Activated T-helper 2 cell treated with anti-CD3 and anti-CD28 coated beads, Interferon-gamma antibody, Interleukin-2, Interleukin-4, amounts not matched to agents 10 μg/mL and 5 μg/mL and 100 μg/mL, durations not matched to agents 14 hours and 24 hours and 36 hours (primary cell): ENCODE measurements at regions not wholly inside any gene's neighbourhood (a gene's known extent, or its start where the extent isn't known, plus 50 kb on each side); places are given as distances from the start of the nearest gene placed in this dataset.

Source experiments
- DNase-seq: peaks from one replicate; pipeline ENCODE4 v3.0.0; 2021; ENCODE audit warnings: low spot score
- H3K27ac Mint-ChIP-seq: one replicate; pipeline ENCODE4 v1.8.0; 2021; ENCODE audit warnings: mixed read lengths
- H3K27me3 Mint-ChIP-seq: one replicate; pipeline ENCODE4 v1.8.0; 2021; ENCODE audit warnings: low read depth, mixed read lengths
- H3K36me3 Mint-ChIP-seq: one replicate; pipeline ENCODE4 v1.8.0; 2021; ENCODE audit warnings: low read depth, mixed read lengths
- H3K4me1 Mint-ChIP-seq: one replicate; pipeline ENCODE4 v1.8.0; 2021; ENCODE audit warnings: low read depth, mixed read lengths
- H3K4me3 Mint-ChIP-seq: one replicate; pipeline ENCODE4 v1.8.0; 2021; ENCODE audit warnings: low read depth, mild to moderate bottlenecking, moderate library complexity, mixed read lengths
- H3K9me3 Mint-ChIP-seq: one replicate; pipeline ENCODE4 v1.8.0; 2021; ENCODE audit warnings: mixed read lengths
- intact Hi-C: fragments of 100-400 bp; cut with micrococcal nuclease; formaldehyde crosslinking; loops from one replicate; pipeline ENCODE4 v1.15.1; 2023

GRCh38 chr4:98747393-98748091 lies 89.1 kb upstream of the TSPAN5 start:
- no peaks in the 10 kb centered on the region for H3K9me3 Mint-ChIP-seq
- intact Hi-C loops: no loop called here

GRCh38 chr4:98746936-98747335 lies 88.5 kb upstream of the TSPAN5 start:
- H3K27ac Mint-ChIP-seq: no peak overlapping the region
- H3K36me3 Mint-ChIP-seq: no peaks in the 10 kb centered on the region
- no peaks in the 10 kb centered on the region for H3K27me3 Mint-ChIP-seq
- H3K9me3 Mint-ChIP-seq: no peaks in the 10 kb centered on the region
- intact Hi-C loops: no loop called here
- DNase-seq: no peak
- H3K4me3 Mint-ChIP-seq: no peak overlapping the region
- peaks cover 6% of the 10 kb centered on the region for H3K4me1 Mint-ChIP-seq

More at GRCh38 chr4:98747393-98748091, 89.1 kb upstream of the TSPAN5 start:
- no peaks in the 10 kb centered on the region for H3K36me3 Mint-ChIP-seq
- no peak for DNase-seq
- no peak overlapping the region for H3K27ac Mint-ChIP-seq
- no peaks in the 10 kb centered on the region for H3K27me3 Mint-ChIP-seq
- no peak overlapping the region for H3K4me3 Mint-ChIP-seq
- peaks cover 6% of the 10 kb centered on the region for H3K4me1 Mint-ChIP-seq

- intact Hi-C loops: no loop called here
- Mint-ChIP-seq H3K4me1 (peaks cover 6% of the 10 kb centered on the region), H3K4me3 (no peak overlapping the region), H3K36me3 (no peaks in the 10 kb centered on the region), H3K9me3 (no peaks in the 10 kb centered on the region), H3K27ac (no peak overlapping the region), H3K27me3 (no peaks in the 10 kb centered on the region)
- no peak for DNase-seq
These were observed 88.1 kb upstream of the TSPAN5 start for GRCh38 chr4:98746530-98746929.

GRCh38 chr4:98745366-98745765 lies 87.0 kb upstream of the TSPAN5 start:
- no peak for DNase-seq
- no peaks in the 10 kb centered on the region for H3K9me3 Mint-ChIP-seq
- no peaks in the 10 kb centered on the region for H3K27me3 Mint-ChIP-seq
- no peaks in the 10 kb centered on the region for H3K36me3 Mint-ChIP-seq
- H3K4me3 Mint-ChIP-seq: no peak overlapping the region
- no peak overlapping the region for H3K27ac Mint-ChIP-seq
- H3K4me1 Mint-ChIP-seq: peaks cover 6% of the 10 kb centered on the region
- intact Hi-C loops: no loop called here

GRCh38 chr4:98744372-98745150 lies 86.2 kb upstream of the TSPAN5 start:
- no peaks in the 10 kb centered on the region for H3K9me3 Mint-ChIP-seq
- no peaks in the 10 kb centered on the region for H3K27me3 Mint-ChIP-seq
- no peak overlapping the region for H3K4me3 Mint-ChIP-seq
- peaks cover 6% of the 10 kb centered on the region for H3K4me1 Mint-ChIP-seq
- intact Hi-C loops: no loop called here
- no peaks in the 10 kb centered on the region for H3K36me3 Mint-ChIP-seq
- no peak for DNase-seq
- no peak overlapping the region for H3K27ac Mint-ChIP-seq

- H3K4me3 Mint-ChIP-seq: no peak overlapping the region
- peaks cover 8% of the 10 kb centered on the region for H3K4me1 Mint-ChIP-seq
- peaks cover 17% of the 10 kb centered on the region for H3K9me3 Mint-ChIP-seq
- intact Hi-C loops: no loop called here
- no peak for DNase-seq
- H3K36me3 Mint-ChIP-seq: no peaks in the 10 kb centered on the region
- no peak overlapping the region for H3K27ac Mint-ChIP-seq
- no peaks in the 10 kb centered on the region for H3K27me3 Mint-ChIP-seq
These were observed 83.5 kb upstream of the TSPAN5 start for GRCh38 chr4:98741952-98742351.

GRCh38 chr4:98739751-98740150 lies 81.3 kb upstream of the TSPAN5 start:
- H3K27ac Mint-ChIP-seq: no peak overlapping the region
- intact Hi-C loops: no loop called here

GRCh38 chr4:98733601-98734000 lies 75.2 kb upstream of the TSPAN5 start:
- Mint-ChIP-seq H3K36me3 (no peaks in the 10 kb centered on the region), H3K9me3 (peaks cover 20% of the 10 kb centered on the region), H3K27me3 (no peaks in the 10 kb centered on the region), H3K4me1 (peaks cover under 1% of the 10 kb centered on the region), H3K4me3 (no peak overlapping the region), H3K27ac (no peak overlapping the region)
- no peak for DNase-seq
- intact Hi-C loops: no loop called here

More at GRCh38 chr4:98739751-98740150, 81.3 kb upstream of the TSPAN5 start:
- Mint-ChIP-seq H3K9me3 (peaks cover 22% of the 10 kb centered on the region), H3K27me3 (no peaks in the 10 kb centered on the region), H3K4me1 (peaks cover 2% of the 10 kb centered on the region), H3K4me3 (no peak overlapping the region), H3K36me3 (no peaks in the 10 kb centered on the region)
- no peak for DNase-seq

GRCh38 chr4:98728871-98729270 lies 70.5 kb upstream of the TSPAN5 start:
- Mint-ChIP-seq H3K9me3 (peaks cover 25% of the 10 kb centered on the region), H3K4me1 (peaks cover 4% of the 10 kb centered on the region), H3K4me3 (no peak overlapping the region), H3K27me3 (no peaks in the 10 kb centered on the region), H3K27ac (no peak overlapping the region), H3K36me3 (peaks cover 4% of the 10 kb centered on the region)
- no peak for DNase-seq
- intact Hi-C loops: no loop called here

- H3K9me3 Mint-ChIP-seq: peaks cover 25% of the 10 kb centered on the region
- H3K36me3 Mint-ChIP-seq: peaks cover 4% of the 10 kb centered on the region
- no peak for DNase-seq
- intact Hi-C loops: no loop called here
- no peaks in the 10 kb centered on the region for H3K27me3 Mint-ChIP-seq
- peaks cover 4% of the 10 kb centered on the region for H3K4me1 Mint-ChIP-seq
- H3K4me3 Mint-ChIP-seq: no peak overlapping the region
- H3K27ac Mint-ChIP-seq: no peak overlapping the region
These were observed 70.0 kb upstream of the TSPAN5 start for GRCh38 chr4:98728433-98728832.

GRCh38 chr4:98722000-98722399 lies 63.6 kb upstream of the TSPAN5 start:
- no peak overlapping the region for H3K4me3 Mint-ChIP-seq

GRCh38 chr4:98720871-98721480 lies 62.6 kb upstream of the TSPAN5 start:
- no peak for DNase-seq
- no peak overlapping the region for H3K27ac Mint-ChIP-seq

More at GRCh38 chr4:98722000-98722399, 63.6 kb upstream of the TSPAN5 start:
- Mint-ChIP-seq H3K36me3 (peaks cover 4% of the 10 kb centered on the region), H3K9me3 (peaks cover 44% of the 10 kb centered on the region), H3K27ac (no peak overlapping the region), H3K27me3 (peaks cover 2% of the 10 kb centered on the region), H3K4me1 (no peaks in the 10 kb centered on the region)
- no peak for DNase-seq
- intact Hi-C loops: no loop called here

GRCh38 chr4:98716796-98717195 lies 58.4 kb upstream of the TSPAN5 start:
- peaks cover 2% of the 10 kb centered on the region for H3K4me1 Mint-ChIP-seq
- H3K4me3 Mint-ChIP-seq: no peak overlapping the region
- H3K36me3 Mint-ChIP-seq: no peaks in the 10 kb centered on the region
- peaks cover 18% of the 10 kb centered on the region for H3K9me3 Mint-ChIP-seq
- H3K27ac Mint-ChIP-seq: no peak overlapping the region
- DNase-seq: no peak
- intact Hi-C loops: no loop called here
- H3K27me3 Mint-ChIP-seq: peaks cover 6% of the 10 kb centered on the region

More at GRCh38 chr4:98720871-98721480, 62.6 kb upstream of the TSPAN5 start:
- peaks cover 4% of the 10 kb centered on the region for H3K36me3 Mint-ChIP-seq
- peaks cover 3% of the 10 kb centered on the region for H3K27me3 Mint-ChIP-seq
- H3K4me3 Mint-ChIP-seq: no peak overlapping the region
- no peaks in the 10 kb centered on the region for H3K4me1 Mint-ChIP-seq
- intact Hi-C loops: no loop called here
- H3K9me3 Mint-ChIP-seq: peaks cover 39% of the 10 kb centered on the region
